GM21381 (cell line): ENCODE measurements at regions not wholly inside any gene's neighbourhood (a gene's known extent, or its start where the extent isn't known, plus 50 kb on each side); places are given as distances from the start of the nearest gene placed in this dataset.

Experiments used
- ATAC-seq: cut with Tn5 transposase; IDR thresholded peaks from one replicate; pipeline ENCODE4 v1.9.1; 2021; ENCODE audit warnings: mild to moderate bottlenecking, moderate library complexity; ENCODE audit not compliant: unreplicated experiment

DNA sequence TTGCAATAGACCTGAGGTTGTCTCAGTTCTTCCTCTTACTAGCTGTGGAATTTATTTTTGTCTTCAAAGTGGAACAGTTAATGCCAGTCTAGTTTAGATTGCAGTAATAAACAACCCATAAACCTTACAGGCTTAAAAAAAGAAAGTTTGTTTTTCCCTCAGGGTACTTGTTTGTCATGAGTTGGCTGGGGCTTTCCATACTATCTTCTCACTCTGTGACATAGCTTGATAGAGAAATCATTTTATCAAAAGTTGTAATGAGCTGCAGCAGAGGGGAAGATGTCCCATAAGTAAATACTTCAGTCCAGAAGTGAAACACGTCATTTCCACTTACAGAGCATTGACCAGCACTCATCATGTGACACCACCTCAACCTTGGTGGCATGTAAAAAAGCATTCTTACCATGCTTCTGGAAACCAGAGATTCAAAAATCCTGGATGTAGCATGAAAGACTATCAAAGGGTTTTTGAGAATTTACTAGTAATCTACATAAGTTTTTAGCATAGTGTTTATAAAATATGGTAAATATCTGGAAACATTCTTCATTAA lies 62.8 kb upstream of the COL11A1 start:
- ATAC-seq, result no peak

DNA sequence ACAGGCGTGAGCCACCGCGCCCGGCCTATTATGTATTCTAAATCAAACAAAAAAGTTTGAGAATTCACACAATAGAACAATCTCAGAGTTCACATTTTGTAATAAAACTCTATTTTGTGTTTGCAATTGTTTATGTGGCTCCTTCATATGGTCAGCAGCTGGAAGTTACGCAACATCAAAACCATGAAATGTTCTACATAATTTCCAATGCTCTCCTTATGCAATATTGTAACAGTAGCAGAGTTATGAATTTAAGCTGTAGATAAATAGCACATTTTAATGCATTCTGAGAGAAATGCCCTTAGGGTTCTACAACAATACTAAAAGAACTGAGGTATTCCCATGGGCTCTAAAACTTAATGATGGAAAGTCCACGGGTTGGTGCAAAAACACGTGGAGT lies 62.3 kb upstream of the COL11A1 start:
- no peak for ATAC-seq

DNA sequence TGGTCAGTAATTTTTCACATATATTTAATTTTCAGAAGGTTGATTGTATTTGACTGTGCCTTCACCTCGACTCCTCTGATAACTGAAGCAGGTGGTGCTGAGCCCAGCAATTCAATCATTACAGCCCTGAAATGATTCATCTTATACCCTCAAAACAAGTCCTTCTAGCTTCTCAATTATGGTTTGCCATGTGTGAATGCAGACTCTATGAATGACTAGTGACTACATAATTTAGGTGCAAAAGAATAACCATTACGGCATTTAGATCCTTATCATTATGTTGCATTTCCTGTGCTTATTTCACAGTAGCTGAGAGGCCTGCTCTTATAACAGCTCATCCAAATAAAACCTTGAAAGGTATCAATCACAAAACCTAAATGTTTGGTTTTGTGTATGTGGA lies 54.0 kb upstream of the COL11A1 start:
- ATAC-seq, result no peak

DNA sequence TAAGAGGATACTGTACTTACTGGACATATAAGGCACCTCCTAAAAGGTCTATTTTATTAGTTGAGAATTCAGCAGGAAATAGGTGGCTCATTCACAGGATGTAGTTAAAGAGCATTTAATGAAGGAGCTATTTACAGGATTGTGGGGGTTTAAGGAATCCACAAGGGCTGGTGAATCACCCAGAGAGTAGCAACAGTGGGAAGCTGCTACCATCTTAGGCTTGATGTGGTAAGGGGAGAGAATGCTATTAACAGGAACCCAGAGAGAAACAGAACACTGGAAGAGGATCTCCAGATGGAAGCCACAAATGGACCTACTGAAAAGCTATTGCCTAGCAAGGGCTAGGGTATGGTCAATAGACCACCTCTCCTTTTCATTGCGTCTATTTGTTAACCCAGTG lies 52.0 kb upstream of the COL11A1 start:
- ATAC-seq, result no peak
